CD4-positive, alpha-beta T cell treated with Interleukin-6 at 100 ng/mL for 8 hours (primary cell): ENCODE measurements at regions not wholly inside any gene's neighbourhood (a gene's known extent, or its start where the extent isn't known, plus 50 kb on each side); places are given as distances from the start of the nearest gene placed in this dataset.

Experiments
- DNase-seq: peaks from one replicate; pipeline ENCODE4 v3.0.0-alpha.2; 2020; ENCODE audit warnings: mixed read lengths, low spot score

DNA sequence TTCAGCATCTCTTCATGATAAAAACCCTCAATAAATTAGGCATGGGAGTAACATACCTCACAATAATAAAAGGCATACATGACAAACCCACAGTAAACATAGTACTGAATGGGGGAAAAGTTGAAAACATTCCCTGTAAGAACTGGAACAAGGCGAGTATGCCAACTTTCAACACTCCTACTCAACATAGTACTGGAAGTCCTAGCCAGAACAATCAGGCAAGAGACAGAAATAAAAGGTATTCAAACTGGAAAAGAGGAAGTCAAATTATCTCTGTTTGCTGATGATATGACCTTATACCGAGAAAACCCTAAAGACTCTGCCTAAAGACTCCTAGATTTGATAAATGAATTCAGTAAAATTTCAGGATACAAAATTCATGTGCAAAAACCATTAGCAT, 167.6 kb downstream of the TMEM38B start:
- DNase-seq: no peak

DNA sequence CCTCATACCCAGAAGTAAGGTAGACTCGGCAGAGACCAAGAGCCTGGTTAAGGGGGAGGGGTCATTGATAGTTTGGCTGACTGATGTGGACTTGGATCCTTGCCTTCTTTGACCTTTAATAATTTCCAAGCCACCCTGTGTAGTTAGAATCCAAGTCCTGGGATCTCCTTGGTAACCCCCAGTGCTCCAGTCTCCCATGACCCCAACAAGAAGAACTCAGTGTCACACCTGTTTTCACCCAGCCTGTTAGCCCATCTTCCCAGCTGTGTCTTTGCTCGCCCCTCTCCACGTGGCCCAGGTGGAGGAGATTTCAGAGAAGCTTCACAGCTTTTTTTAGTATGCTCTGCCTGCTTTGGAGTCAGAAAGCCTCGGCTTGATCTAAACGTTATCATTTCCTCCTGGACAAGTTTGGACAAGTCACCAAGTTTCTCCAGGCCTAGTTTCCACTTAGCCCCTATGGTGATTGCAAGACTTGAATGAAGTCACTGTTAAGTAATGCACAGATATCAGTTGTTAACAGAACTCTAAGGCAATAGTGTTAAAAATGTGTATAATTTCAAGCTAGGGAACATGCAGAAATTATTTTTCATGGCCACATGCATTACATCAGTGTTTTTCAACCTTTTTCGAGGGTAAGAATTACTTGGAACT, 170.0 kb downstream of the TMEM38B start:
- DNase-seq: no peak

DNA sequence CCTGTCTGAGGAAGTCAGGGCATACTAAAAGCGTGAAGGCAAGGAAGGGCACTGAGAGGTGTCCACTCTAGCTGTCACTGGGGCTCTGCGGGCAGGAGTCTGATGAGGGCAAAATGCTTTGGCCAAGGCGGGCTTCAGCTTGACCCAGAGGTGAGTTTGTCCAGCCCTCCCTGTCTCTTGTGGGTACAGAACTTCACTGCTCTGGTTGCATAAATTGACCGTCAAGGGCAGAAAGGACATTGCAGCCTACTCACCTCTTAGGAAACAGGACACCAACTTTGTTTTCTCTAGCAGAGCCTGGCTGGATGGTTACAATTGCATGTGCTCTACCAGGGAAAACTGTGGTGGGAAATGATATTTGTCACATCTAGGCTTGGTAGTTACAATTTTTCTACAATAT, 170.9 kb downstream of the TMEM38B start:
- no peak for DNase-seq

DNA sequence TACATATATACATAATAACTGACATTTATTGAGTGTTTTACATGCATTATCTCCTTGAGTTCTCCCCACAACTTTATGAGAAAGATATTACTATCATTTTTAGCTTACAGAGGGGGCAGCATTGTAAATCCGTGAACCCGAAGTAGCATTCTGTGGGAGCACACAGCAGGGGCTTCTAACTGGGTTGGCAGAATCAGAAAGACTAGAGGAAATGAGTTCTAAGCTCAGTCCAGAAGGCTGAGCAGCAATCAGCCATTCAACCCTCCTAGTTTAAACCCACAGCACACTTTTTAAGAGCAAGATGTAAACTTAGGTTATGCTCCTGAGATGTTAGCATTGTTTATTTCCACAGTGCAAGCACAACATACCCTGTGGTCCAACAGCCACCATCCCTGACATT, 177.2 kb downstream of the TMEM38B start:
- DNase-seq: no peak

DNA sequence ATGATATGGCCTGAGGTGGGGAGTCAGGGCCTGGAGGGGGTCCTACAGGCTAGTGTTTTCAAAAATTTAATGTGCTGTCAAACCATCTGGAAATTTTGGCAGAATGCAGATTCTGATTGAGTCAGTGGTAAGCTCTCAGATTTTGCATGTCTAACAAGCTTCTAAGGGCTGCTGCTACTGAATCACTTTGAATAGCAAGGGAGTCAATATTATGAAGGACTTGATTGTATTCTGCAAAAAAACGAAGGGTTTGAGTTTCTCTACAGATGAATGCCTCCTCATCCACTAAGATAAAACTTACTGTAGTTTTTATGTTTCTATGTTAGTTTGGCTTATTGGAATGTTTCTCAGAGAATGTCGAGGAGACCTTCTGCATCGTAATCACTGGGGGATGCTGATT, 179.5 kb downstream of the TMEM38B start:
- DNase-seq: no peak

DNA sequence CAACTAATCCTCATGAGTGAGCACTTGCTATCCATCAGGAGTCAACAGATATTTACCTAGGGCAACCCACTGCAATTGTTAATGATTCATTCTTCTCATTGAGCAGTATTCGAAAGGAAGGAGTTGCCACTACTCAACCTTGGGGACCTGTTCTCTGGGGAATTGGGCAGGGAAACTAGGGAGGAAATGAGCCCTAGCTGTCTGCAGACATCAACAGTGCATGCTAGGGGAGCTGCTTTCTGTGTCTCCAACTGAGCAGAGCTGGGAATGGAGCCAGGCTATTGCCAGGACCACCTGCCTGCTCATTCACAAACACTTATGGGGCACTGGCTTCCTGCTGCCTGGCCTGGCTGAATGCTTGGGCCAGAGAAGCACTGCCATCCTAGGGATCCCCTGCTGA, 183.4 kb downstream of the TMEM38B start:
- DNase-seq: no peak

DNA sequence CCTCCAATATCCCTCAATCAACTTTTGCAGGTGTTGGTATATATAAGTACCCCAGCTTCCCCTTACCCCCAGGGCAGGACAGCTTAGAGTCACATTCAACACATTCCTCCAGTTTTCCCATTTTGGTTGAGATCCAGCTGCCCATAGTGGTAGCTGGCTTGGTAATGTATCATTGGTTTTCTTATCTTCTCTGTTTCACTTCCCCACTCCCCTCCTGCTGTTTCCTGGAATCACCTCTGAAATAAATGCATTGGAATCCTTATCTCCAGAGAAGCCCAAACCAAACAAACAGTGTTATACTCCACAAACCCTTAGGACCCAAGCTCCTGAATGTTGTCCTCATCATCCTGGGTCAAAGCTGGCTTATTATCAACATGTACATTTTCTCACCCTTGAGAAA, 184.8 kb downstream of the TMEM38B start:
- DNase-seq: no peak

DNA sequence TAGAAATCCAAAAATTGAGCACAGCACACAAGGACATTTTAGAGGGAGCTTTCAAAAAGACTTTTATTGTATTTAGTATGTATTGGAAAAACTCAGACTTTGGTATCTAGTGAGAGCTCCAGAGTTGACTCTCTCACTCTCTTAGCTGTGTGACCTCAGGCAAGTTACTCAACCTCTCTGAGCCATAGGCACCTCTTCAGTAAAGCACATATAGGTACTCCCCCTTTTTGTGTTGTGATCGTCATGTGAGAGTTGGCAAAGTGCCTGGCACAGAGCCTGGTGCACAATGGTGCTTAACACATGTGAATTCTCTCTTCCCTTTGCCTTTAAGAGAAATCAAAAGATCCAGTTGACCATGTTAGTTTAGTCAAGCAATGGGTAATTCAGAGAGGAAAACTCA, 186.2 kb downstream of the TMEM38B start:
- no peak for DNase-seq

DNA sequence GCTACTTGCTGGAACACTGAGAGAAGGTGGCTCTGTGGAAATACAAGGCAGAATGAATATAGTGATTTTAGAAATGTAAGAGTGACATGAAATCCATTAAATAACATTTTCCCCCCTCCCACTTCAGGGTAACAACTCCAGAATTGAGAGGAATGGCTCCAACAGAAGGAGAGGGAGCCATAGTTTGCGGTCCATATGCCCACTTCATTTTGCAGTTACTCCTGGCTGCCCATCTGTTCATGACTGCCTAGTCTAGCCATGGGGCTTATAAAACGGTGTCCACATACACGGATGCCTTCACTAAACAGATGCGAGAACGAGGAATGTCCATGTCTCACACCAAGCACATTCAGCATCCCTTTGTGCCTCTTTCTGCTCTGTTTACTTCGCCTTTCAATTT, 186.7 kb downstream of the TMEM38B start:
- no peak for DNase-seq

DNA sequence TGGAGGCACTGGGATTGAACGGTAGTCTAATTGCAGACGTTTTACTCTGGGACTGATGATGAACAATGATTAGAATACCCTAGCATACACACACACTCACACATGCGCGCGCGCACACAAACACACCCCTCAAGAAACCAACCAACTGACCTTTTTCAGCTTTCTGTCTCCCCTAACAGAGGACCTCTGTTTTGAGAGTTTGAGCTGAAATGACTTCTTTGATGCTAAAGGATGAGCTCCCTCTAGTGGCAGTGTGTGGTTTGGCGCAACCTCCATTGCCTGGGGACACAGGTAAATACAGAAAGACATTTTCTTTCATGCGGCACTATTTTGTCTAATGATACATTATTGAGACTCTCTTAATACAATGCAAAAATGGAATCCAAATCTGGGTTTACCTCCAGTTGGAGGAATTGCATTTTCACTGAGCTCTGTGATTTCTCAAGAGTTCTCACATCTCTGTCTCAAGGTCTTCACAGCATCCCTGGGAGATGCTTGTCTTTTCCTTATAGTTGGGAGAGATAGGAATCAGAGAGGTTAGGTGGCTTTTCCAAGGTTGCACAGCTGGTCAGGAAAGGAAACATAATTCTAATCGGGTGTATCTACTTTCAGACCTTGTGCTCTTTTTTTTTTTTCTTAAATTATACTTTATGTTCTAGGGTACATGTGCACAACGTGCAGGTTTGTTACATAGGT, 187.5 kb downstream of the TMEM38B start:
- peak; percentile 50 for DNase-seq

DNA sequence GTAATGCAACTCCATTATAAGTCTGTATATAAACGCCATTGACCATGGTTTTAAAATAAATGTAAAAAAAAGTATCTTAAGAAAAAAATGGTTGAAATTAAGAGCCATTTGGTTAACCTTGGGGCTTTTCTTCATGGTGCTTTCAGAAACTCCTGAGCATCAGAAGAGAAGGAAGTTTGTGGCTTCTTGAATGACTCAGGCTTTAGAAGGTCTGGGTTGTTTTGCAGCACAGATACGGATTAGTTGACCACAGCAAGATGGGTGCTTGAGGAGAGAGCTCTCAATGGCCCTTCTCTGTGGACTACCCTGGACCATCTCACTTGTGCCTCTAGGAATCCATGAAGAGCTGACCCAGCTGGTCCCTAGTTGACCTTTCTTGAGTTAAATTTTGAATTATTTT, 189.5 kb downstream of the TMEM38B start:
- no peak for DNase-seq

DNA sequence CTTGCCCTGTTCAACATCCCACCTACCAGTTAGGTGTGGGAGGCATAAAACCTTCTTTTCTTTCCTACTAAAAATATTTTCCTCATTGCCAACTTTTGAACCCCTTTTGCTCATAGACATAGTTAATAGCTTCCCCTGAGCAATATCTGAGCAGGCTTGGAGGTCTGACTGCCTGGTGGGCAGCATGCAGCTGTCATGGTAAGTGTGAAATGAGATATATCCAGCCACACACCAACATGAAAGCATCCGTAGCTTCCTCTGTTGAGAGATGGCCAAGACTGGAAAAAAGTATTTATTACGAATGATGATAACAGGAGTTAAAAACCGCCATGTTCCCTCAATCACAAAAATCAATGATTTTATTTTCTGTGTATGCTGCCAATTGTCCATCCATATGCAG, 190.1 kb downstream of the TMEM38B start:
- no peak for DNase-seq

DNA sequence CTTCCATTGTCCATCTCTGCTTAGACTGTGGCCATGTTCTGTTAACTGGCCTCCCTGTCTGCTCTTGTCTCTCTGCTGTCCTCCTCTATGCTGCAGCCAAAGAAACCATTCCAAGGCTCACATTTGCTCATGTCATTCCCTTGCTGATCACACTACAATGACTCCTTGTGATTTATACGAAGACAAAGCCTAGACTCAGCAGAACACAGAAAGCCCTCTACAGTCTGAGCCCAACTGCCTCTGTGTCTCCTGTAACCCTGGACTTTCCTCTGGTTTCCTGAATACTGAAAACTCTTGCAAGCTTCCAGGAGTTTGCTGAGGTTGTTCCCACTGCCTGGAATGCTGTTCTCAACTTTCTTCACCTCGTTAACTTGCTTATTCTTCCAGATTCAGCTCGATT, 191.8 kb downstream of the TMEM38B start:
- no peak for DNase-seq

DNA sequence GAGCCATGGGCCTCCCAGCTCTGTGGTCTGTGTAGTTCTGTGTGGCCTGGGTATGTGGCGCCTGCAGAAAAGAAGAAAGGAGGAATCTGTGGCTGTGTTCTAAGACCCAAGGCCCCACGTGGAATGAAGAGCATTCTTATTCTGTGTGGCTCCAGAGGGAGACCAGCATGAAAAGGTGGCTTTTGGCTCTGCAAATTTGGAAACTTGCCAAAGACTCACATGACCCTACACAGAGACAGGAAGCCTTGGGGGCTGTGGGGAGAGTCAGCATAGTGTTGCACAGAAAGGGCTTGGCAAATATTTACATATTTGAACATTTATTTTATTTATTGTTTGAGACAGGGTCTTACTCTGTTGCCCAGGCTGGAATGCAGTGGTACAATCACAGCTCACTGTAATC, 193.3 kb downstream of the TMEM38B start:
- DNase-seq: no peak

DNA sequence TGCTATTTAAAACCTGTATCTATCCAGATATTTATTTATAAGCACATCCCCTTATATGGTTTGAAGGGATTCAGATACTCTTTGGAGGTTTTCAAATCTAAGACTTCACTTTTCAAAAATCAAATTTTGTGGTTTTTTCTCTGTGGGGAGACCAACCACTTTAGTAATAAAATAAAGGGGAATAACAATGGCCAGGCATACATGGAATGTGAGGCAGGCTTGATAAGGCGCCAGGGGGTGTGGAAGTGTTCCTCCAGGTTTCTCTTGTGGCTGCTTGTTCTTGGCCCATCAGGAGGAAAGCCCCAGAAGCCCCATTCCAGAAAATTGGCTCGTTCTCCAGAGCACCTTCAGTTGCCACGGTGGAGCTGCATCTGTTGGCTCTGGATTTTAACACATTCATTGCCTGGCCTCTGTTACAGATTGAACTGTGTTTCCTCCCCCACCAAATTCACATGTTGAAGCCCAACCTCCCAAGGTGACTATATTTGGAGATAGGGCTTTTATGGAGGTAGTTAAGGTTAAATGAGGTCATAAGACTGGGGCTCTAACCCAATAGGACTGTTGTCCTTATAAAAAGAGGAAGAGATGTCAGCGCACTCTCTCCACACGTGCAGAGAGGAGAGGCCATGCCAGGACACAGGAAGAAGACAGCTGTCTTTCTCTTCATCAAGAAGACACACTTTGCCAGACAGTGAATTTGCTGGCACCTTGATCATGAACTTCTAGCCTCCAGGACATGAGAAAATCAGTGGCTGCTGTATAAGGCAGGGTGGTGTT, 195.9 kb downstream of the TMEM38B start:
- DNase-seq: no peak

DNA sequence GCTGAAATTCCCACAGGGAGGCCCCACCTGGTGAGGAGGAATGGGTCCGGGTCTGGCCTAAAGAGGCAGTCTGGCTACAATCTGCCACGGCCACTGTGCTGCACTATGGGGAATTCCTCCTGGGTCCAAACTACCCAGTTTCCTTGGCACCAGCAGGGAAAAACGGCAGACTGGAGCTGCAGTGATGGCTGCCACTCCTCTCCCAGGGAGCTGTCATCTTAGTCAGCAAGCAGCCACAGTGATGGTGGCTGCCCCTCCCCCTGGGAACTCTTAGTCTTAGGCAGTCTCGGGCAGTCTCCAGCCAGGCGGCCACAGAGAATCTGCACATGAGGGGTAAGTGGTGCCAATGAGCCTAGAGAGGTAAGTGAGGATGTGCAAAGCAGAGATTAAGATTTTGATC, 205.8 kb downstream of the TMEM38B start:
- no peak for DNase-seq

DNA sequence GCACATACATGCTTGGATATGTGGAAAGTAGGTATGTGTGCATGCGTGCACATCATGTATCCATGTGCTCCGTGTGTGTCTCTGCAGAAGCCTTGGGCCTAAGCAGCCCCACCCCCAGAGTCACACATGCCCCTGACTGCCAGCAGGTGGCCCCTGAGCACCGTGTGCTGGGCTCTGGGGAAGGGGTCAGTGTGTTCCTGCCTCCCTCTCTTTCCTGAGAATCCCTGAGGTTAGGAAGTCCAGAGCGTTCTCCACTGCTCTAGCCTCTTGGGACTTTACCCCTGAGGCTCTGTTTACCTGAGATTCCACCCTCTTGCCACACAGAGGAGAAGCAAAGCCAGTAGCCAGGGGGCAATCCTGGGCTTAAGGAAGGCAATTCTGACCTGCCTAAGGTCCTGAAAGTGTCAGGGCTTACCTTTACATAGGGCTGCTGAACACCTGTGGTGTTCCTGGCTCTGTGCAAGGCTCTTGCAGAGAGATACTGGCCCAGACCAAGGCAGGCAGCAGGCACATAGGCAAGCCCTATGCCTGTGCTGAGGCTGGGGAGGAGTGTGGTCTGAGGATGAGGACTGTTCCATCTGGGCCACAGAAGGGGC, 207.3 kb downstream of the TMEM38B start:
- no peak for DNase-seq

DNA sequence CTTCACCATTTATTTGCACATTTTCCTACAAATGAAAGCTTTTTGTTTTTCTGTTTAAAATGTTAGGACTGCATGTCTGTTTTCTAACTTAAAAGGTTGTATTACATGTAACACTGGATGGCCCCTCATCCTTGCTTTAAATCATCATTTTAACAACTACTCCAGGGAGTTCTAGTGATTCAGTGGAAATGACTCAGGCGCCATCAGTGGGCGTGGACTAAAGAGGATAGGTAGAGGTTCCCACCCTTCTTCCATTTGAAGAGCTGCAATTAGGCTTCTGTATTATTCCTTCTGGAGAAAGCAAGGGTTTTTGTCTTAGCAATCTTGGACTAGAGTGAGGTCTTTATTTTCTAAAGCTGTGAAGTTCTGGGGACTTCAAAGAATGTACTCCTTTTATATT, 213.7 kb downstream of the TMEM38B start:
- DNase-seq: no peak

DNA sequence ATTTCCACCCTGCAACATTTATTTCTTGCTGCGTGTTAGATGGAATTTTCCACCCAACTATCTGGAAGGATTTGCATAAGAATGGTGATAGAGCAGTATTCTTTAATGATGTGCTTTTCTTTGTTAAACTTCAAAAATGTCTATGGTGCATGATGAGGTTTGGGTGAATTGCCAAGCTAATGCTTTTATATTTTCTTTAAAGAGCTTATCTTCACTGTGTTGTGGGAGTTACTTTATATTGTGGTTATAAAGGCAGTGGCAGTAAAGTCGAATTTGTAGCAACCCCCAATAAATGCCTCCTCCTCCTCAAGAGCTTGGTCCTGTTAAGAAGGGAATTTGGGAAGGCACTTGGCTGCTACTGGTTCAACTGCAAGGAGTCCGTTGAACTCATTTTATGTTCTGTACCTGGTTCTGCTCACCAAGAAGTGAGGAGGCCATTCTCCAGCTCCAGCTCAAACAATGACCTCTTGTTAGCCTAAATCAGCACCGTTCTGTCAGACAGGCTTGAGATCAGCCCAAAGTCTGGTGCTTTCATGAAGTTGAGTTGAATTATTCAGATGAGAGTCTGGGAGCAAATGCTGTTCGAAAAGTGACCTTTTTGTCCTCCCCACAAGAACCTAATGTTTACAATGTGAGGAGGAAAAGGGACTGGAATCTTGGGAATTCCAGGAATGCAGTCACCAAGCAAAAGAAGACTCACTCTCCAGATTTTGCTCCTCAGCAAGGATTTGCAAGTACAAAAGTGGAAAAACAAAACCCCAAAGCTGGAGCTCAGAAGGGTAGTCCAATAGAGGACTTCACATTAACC, 217.0 kb downstream of the TMEM38B start:
- DNase-seq: no peak

DNA sequence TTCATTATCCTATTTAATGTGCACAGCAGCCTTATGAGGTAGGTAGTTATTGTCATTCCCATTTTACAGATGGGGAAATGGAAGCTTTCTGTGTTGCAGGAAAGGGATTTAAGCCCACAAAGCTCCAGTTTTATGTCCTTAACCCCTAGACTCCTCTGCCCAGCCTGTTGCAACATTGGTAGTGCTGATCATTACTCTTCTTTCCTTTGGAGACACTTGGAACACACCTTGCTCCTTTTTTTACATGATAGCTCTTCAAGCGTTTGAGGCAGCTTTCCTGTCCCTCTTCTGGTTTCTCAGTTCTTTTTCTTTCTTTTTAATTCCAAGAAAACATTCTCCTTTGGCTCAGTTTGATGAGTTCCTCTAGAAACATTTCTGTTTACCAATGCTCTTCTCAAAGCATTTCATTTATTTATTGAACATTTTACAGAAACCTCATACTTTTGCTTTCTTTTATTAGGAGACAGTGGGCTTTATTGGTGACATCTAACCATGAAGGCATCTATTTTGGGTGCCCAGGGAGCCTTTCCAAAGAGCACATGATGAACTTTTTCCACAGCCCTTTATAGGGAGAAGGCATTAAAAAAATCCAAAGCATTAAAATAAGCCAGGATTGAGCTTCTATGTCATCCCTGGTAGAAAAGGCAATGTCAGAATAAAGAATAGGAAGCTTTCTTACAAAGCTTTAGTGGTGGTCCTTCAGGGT, 218.0 kb downstream of the TMEM38B start:
- DNase-seq: no peak

DNA sequence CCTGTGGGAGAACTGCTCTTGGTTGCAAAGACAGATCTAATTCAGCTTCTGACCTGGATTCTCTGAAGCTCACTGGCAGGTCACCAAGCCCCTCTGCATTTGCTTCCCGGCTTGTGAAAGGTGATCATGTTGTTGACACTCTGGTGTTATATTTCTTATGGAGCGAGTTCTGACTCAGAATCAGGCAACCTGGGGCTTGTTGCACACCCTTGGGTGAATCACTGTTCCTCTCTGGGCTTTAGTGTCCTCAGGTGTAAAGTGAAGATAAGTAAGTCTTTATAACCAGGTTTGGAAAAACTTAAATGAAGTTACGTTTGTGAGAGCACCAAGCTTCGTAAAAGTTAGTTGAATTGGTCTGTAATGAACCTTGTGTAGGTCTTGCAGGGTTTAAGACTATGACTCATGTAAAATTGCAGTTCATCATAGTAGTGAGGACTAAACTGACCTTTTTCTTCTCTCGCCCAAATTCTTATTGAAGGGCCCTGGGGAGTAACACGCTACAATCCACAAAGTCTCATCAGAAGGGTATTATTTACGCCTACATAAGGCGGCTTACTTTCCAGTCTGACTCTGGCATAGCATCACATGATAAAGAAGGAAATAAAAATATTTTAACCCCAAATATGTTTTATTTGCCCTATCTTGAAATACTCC, 218.6 kb downstream of the TMEM38B start:
- DNase-seq: no peak
